Kidney epithelial cell (primary cell): ENCODE measurements at regions not wholly inside any gene's neighbourhood (a gene's known extent, or its start where the extent isn't known, plus 50 kb on each side); places are given as distances from the start of the nearest gene placed in this dataset.
"Not testable (repeated sequence)": the region's sequence is repeated elsewhere in the genome, so short reads cannot be mapped to it uniquely, and the experiment has no call there.

Experiments used
- DNase-seq: peaks from one replicate; pipeline ENCODE4 v3.0.0-alpha.2; 2010; ENCODE audit warnings: low read depth
- H3K27me3 ChIP-seq: 2 replicates; pipeline ENCODE4 v1.6.0; 2011; ENCODE audit warnings: low read length; ENCODE audit not compliant: control insufficient read depth, insufficient read depth
- H3K36me3 ChIP-seq: 2 replicates; pipeline ENCODE4 v1.5.1; 2011; ENCODE audit warnings: low read length; ENCODE audit not compliant: control insufficient read depth, insufficient read depth
- H3K4me3 ChIP-seq: 2 replicates; pipeline ENCODE4 v1.5.1; 2011; ENCODE audit warnings: low read depth, mild to moderate bottlenecking, control low read depth, low read length
- TF ChIP-seq, protein P1 (sequence below): IDR thresholded peaks from 2 replicates; pipeline ENCODE4 v1.5.1; 2011; ENCODE audit warnings: mild to moderate bottlenecking, moderate library complexity, low read length, control low read depth, inconsistent platforms; ENCODE audit not compliant: insufficient read depth, poor library complexity, severe bottlenecking

DNA sequence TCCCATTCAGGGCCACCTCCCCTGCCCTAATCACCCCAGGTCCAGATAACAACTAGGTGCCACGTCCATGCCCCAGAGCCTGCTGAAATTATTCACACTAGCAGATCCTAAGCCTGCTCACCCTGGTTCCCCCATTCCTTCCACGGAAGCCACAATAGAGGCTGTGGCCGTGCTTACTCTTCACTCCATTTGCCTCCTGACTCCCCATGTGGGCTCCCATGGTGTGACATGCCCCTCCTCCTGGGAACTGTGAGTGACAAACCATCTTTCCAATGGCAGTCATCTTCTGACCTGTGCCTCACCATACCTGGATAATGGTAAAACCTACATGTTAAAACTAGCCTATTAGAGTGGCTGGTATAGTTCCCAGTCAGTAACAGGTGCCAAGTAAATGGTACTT is 216.2 kb upstream of the PRKCQ start:
- Histone ChIP-seq H3K27me3 (no peaks in the 10 kb centered on the region), H3K4me3 (no peak overlapping the region), H3K36me3 (no peaks in the 10 kb centered on the region)
- no peak for DNase-seq
- TF ChIP-seq, protein P1, sequence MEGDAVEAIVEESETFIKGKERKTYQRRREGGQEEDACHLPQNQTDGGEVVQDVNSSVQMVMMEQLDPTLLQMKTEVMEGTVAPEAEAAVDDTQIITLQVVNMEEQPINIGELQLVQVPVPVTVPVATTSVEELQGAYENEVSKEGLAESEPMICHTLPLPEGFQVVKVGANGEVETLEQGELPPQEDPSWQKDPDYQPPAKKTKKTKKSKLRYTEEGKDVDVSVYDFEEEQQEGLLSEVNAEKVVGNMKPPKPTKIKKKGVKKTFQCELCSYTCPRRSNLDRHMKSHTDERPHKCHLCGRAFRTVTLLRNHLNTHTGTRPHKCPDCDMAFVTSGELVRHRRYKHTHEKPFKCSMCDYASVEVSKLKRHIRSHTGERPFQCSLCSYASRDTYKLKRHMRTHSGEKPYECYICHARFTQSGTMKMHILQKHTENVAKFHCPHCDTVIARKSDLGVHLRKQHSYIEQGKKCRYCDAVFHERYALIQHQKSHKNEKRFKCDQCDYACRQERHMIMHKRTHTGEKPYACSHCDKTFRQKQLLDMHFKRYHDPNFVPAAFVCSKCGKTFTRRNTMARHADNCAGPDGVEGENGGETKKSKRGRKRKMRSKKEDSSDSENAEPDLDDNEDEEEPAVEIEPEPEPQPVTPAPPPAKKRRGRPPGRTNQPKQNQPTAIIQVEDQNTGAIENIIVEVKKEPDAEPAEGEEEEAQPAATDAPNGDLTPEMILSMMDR = no peak

DNA sequence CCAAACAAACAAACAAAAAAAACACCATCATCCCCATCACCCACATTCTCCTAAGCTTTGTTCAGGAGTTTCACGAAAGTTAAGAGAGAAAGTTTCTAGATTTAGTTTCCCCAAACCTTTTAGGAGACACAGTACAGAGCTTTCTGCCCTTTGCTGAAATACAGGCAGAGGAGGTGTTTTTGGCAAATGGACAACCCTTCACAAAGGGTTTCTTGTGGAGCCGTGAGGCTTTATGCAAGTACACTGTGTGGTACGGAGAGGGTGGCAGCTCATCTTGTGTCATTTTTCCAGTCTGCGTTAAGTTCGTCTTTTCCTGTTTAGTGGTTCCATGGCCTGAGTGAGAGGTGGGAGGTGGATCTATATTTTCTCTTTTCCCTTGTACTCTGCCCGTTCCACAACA is 215.5 kb upstream of the PRKCQ start:
- H3K4me3 ChIP-seq = no peak overlapping the region
- TF ChIP-seq, protein P1 = no peak
- no peak for DNase-seq
- H3K36me3 ChIP-seq = no peaks in the 10 kb centered on the region
- H3K27me3 ChIP-seq = no peaks in the 10 kb centered on the region

DNA sequence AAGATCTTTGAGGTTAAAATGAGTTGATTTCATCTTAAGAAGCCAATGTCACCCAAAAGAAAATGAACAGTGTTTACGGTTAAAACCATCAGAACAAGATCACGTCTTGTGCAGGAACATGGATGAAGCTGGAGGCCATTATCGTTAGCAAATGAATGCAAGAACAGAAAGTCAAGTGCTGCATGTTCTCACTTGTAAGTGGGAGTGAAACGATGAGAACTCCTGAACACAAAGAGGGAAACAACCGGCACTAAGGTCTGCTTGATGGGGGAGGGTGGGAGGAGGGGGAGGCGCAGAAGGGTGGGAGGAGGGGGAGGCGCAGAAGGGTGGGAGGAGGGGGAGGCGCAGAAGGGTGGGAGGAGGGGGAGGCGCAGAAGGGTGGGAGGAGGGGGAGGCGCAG is 214.8 kb upstream of the PRKCQ start:
- not testable (repeated sequence) for DNase-seq, H3K27me3 ChIP-seq, H3K36me3 ChIP-seq, H3K4me3 ChIP-seq

DNA sequence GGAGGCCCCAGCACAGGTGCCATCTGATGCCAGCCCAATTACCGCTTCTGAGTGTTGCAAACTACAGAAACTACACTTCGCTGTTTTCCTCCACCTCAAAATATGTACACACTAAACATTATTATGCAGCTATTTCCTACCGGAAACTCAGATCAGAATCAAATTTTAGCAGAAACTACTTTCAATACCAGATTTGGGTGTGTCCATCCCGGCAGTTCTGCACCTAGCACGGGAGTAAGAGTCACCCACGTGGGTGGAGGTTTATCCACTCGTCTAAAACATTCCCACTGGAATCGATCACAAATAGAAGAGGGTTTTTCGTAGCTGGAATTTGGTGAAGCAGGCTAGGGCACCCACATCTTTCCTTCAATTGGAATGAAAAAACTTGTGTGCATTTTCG is 214.4 kb upstream of the PRKCQ start:
- Histone ChIP-seq H3K4me3 (no peak overlapping the region), H3K27me3 (no peaks in the 10 kb centered on the region), H3K36me3 (no peaks in the 10 kb centered on the region)
- no peak for DNase-seq
- TF ChIP-seq, protein P1 = no peak

DNA sequence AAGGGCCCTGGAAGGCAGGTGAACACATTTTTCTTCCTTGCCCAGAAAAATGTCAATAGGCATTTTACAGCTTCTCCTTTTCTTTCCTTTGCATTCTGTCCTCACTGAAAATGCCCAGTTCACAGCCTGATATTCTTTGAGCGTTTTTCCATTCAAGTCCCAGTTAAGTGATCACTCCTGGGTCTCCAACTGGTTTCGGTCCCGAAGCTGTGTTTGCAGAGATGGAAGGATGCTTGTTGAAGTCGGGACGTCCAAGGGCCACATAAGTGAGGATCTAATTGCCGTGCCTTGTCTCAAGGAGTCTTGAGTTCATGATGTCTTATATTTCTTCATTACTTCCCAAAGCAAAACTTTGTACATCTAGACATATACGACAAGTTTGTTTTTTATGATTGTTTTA is 208.7 kb upstream of the PRKCQ start:
- no peak for DNase-seq
- no peaks in the 10 kb centered on the region for H3K27me3 ChIP-seq
- no peak overlapping the region for H3K4me3 ChIP-seq
- H3K36me3 ChIP-seq = no peaks in the 10 kb centered on the region
- TF ChIP-seq, protein P1 = no peak

DNA sequence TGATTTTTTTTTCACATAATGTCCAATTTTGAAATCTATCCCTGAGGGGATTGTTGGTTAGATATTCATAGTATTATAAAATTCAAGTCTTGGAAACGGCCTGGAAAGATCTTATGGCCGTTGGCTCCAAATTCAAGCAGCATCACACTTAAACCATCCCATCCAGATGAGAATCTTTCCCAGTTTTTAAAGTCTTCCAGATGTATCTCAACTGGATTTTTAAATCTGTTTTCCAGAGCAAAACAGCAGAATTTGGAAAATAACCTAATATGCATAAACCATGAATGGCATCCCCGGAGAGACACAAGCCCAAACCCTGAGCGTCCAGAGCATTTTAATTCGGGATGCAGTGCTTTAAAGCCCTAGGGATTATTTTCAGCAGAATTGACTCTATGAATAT is 208.2 kb upstream of the PRKCQ start:
- no peak for DNase-seq
- Histone ChIP-seq H3K36me3 (no peaks in the 10 kb centered on the region), H3K4me3 (no peak overlapping the region), H3K27me3 (no peaks in the 10 kb centered on the region)
- TF ChIP-seq, protein P1 = no peak
